Astrocyte of the spinal cord (primary cell): ENCODE measurements at regions not wholly inside any gene's neighbourhood (a gene's known extent, or its start where the extent isn't known, plus 50 kb on each side); places are given as distances from the start of the nearest gene placed in this dataset.

Source experiments
- DNase-seq: peaks from one replicate; pipeline ENCODE4 v3.0.0; 2011; ENCODE audit warnings: low read depth, low spot score
- H3K4me3 ChIP-seq: 2 replicates; pipeline ENCODE4 v1.5.1; 2011; ENCODE audit warnings: low read depth, mild to moderate bottlenecking, low read length, moderate library complexity
- in situ Hi-C: cut with HindIII; loops from 2 replicates; pipeline ENCODE4 v1.10.0; 2017; ENCODE audit warnings: low sequenced_read_pairs
- TF ChIP-seq, protein P1 (sequence below): IDR thresholded peaks from 2 replicates; pipeline ENCODE4 v1.5.1; 2012; ENCODE audit warnings: low read depth, mild to moderate bottlenecking, low read length, inconsistent platforms

DNA sequence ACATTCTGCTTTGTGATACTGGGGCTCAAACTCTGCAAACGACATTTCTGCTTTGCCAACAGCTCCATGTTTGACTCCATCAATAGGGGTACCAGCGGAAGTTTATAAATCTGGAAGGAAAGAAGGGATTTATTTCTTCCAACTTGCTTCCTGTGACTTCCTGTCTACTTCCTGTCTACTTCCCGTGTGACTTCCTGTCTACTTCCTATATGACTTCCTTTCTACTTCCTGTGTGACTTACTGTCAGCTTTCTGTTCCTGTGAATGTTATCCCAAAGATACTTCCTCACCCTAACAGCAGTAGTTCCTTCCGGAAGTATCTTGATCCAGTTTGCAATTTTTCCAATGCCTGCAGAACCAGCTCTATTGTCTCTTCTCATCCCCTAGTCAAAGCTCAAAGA, 52.0 kb upstream of the MBOAT2 start:
- no peak for DNase-seq
- TF ChIP-seq, protein P1, sequence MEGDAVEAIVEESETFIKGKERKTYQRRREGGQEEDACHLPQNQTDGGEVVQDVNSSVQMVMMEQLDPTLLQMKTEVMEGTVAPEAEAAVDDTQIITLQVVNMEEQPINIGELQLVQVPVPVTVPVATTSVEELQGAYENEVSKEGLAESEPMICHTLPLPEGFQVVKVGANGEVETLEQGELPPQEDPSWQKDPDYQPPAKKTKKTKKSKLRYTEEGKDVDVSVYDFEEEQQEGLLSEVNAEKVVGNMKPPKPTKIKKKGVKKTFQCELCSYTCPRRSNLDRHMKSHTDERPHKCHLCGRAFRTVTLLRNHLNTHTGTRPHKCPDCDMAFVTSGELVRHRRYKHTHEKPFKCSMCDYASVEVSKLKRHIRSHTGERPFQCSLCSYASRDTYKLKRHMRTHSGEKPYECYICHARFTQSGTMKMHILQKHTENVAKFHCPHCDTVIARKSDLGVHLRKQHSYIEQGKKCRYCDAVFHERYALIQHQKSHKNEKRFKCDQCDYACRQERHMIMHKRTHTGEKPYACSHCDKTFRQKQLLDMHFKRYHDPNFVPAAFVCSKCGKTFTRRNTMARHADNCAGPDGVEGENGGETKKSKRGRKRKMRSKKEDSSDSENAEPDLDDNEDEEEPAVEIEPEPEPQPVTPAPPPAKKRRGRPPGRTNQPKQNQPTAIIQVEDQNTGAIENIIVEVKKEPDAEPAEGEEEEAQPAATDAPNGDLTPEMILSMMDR, result no peak
- H3K4me3 ChIP-seq, result no peak overlapping the region
- in situ Hi-C loops, result no loop called here

DNA sequence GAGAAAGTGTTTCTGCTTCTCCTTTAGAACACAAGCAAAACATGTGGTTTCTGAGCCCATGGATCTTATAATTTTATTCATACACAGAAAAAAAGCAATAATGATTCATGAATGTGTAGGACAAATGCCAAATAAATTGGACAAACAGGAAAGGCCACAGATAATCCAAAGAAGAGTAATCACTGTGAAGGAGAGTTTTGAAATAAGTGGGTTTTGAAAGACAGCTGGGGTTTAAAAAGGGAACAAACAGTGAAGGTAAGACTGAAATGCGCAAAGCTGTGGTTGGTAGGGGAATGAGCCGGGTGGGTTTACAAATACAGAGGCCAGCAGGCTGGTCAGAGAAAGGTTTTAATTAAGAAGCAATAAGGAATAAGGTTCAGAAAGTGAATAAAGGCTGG, 50.0 kb upstream of the MBOAT2 start:
- no peak for DNase-seq
- no peak overlapping the region for H3K4me3 ChIP-seq
- TF ChIP-seq, protein P1, result no peak
- in situ Hi-C loops, result no loop called here
